ENCODE measurements at regions not wholly inside any gene's neighbourhood (a gene's known extent, or its start where the extent isn't known, plus 50 kb on each side); places are given as distances from the start of the nearest gene placed in this dataset.

GRCh38 chr5:68395302-68395701 lies 179.7 kb downstream of the PIK3R1 start:
- no peak for TF ChIP-seq PRDM6 (tag by site-specific recombination; IDR thresholded peaks at IDR 0.05)
- no peak for TF ChIP-seq ZNF558 (tag by site-specific recombination; IDR thresholded peaks at IDR 0.05)
- TF ChIP-seq ZBTB10 (tag by site-specific recombination; IDR thresholded peaks at IDR 0.05): no peak
